ENCODE measurements at regions not wholly inside any gene's neighbourhood (a gene's known extent, or its start where the extent isn't known, plus 50 kb on each side); places are given as distances from the start of the nearest gene placed in this dataset.

DNA sequence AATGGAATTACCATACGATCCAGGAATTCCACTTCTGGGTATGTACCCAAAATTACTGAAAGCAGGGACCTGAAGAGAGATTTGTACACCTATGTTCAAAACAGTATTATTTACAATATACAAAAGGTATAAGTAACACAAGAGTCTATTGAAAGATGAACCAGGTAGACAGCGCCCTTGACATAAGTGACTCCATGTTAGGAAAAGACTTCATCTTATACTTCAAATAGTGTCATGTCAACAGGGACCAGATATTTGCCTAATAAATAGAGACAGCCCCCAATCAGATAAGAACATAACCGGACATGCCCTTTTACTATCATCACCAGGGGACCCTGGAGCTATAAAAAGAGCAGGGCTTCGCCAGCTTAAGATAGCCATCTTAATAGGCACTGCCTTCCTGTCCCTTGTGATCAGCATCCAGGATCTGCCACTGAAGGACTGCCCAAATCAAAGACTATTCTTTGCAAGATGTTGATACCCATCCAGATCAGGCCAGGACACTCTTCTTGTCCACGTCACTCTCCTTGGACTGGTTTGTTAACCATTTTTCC is 309.0 kb upstream of the SULF2 start:
- TF ChIP-seq, protein P1, sequence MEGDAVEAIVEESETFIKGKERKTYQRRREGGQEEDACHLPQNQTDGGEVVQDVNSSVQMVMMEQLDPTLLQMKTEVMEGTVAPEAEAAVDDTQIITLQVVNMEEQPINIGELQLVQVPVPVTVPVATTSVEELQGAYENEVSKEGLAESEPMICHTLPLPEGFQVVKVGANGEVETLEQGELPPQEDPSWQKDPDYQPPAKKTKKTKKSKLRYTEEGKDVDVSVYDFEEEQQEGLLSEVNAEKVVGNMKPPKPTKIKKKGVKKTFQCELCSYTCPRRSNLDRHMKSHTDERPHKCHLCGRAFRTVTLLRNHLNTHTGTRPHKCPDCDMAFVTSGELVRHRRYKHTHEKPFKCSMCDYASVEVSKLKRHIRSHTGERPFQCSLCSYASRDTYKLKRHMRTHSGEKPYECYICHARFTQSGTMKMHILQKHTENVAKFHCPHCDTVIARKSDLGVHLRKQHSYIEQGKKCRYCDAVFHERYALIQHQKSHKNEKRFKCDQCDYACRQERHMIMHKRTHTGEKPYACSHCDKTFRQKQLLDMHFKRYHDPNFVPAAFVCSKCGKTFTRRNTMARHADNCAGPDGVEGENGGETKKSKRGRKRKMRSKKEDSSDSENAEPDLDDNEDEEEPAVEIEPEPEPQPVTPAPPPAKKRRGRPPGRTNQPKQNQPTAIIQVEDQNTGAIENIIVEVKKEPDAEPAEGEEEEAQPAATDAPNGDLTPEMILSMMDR (IDR thresholded peaks at IDR 0.05), result no peak
- TF ChIP-seq POLR2A (IDR thresholded peaks at IDR 0.05), result no peak
